NCI-H774 (cell line): ENCODE measurements at regions not wholly inside any gene's neighbourhood (a gene's known extent, or its start where the extent isn't known, plus 50 kb on each side); places are given as distances from the start of the nearest gene placed in this dataset.

Source experiments
- DNase-seq: peaks from one replicate; lab custom pipeline; 2025; lab: John Stamatoyannopoulos, UW

DNA sequence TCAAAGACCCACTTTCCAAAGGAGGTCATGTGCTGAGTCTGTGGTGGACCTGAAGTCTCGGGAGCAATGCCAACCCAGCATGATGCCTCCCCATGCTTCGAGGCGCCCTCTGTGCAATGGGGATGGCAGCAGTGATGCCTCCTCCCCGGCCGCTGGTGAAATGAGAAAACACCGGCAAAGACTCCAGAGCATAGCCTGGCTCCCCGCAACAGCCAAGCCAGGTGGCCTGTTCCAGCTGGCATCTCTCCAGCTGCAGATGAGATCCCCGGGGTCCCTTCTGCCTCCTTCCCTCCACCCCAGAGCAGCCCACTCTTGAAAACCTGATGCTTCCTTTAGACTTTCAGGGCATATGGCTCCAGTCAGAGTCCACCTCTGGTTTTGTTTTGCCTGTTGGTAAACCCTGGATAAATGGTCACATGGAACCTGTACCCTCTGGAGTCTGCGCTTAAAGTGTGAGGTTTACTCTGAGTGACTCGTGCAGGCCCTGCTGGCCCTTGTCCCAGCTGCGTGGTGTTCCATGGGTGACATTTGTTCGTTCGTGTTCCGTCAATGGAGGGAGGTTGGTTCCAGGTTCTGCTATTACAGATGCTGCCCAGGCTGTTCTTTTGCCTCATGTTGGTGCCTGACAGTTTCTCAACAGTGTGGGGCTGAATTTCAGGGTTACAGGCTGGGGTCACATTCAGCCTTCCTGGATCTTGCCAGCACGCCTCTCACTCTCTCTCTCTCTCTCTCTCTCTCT, 181.8 kb upstream of the CIBAR2 start:
- DNase-seq: no peak

DNA sequence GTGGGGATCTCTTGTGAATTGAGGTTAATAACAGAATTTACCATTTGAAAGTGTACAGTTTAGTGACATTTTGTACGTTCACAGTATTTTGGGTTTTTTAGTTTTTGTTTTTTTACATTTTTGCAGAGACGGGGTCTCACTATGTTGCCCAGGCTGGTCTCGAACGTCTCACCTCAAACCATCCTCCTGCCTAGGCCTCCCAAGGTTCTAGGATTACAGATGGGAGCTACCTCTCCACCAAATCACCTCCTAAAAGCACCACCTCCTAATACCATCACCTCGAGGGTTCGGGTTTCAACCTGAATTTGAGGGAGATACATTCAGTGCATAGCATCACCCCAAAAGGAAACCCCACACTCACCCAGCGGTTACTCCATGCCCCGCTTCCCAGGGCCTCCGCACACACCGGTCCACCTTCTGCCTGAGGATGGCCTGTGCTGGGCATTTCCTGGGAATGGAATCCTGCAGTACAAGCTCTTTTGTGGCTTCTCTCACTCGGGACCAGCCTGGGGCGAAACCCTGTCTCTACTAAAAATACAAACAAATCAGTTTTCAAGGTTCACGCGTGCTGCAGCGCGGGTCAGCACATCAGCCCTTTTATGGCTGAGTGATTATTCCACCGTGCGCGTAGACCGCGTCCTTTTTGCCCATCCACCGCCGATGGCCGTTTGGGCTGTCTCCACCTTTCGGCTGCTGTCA, 182.7 kb upstream of the CIBAR2 start:
- no peak for DNase-seq

DNA sequence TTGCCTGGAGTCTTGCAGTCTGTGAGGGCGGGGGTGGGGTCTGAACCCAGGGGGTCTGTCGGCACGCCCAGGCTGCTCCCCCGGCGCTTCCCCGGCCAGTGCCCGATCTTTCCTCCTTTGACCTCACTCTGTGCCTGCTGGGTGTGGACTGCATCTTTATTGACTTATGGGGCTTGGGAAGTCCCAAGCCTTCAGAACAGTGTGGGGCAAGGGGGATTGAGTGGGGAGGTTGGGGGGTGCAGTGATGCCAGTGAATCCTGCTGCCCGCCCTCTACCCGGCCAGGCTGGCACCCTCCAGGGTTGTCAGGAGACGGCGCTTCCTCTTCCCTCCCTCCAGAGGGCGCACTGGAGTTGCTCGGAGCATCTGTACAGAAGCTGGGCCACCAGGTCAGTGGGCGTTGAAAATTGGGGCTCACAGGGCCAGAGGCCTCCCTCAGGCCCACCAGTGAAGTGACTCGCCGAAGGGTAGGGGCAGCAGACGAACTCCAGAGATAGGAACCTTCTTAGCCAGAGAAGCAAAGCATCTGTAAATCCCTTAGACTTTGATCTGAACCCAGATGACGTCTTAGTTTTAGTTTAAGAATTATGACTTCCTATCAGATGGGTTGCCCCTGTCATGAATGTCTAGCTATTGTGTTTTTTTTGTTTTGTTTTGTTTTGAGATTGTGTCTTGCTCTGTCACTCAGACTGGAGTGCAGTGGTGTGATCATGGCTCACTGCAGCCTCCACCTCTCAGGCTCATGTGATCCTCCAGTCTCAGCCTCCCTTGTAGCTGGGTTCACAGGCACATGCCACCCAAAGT, 184.8 kb upstream of the CIBAR2 start:
- no peak for DNase-seq

DNA sequence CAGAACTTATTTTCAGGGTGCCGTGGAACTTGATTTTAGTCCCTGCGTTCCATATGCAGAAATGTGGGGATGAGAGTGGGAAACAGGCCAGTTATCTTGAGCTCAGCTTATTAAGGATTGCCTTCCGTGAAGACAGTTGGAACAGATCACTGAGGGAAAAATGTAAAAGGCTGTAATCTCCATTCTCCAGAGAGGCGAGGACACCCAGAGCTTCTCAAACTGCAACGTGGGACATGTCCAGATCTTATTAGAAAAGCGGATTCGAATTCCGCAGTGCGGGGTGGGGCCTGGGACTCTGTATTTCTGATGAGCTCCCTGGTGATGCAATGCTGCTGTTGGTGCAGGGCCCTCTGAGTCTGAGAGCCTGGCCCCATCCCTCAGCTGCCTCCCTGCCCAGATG, 185.6 kb upstream of the CIBAR2 start:
- no peak for DNase-seq

DNA sequence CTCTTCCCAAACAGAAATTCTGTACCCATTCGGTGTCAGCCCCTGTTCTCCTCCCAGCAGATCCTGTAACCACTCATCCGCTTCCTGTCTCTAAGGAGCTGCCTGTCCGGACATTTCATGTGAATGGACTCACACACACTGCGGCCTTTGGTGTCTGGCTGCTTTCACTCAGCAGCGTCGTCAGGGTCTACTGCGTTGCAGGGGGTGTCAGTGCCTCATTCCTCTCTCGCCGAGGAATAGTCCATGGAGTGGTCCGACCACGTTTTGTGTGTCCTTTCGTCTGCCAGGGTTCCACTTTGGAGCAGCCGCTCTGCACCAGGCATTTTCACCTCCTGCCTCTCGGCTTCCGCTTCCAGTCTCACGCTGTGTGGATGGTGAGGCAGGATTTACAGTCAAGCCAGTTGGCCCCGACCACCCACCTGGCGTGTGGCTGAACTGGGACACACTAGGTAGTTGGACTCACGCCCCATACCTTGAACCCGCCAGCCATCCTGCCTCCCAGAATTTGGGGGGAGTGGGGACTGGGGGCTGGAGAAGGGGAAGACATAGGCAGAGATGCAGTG, 188.2 kb upstream of the CIBAR2 start:
- no peak for DNase-seq

DNA sequence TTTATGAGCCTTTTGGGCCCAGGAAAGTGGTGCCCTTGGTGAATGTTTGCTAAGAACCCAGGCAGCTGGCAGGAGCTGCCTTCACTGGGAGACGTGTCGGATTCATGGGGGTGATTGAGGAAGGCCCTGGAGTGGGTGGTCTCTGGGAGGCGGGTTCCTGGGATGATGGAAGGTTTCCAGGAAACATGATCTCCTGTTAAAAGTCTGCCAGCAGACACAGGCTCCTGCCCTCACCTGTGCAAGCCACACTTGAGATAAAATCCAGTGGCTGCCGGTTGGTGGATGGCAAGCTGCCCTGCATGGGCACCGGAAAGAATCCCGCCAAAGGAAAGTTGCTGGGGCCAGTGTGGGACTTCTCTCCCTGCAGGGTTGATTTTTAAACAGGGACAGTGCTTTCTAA, 189.0 kb upstream of the CIBAR2 start:
- no peak for DNase-seq

DNA sequence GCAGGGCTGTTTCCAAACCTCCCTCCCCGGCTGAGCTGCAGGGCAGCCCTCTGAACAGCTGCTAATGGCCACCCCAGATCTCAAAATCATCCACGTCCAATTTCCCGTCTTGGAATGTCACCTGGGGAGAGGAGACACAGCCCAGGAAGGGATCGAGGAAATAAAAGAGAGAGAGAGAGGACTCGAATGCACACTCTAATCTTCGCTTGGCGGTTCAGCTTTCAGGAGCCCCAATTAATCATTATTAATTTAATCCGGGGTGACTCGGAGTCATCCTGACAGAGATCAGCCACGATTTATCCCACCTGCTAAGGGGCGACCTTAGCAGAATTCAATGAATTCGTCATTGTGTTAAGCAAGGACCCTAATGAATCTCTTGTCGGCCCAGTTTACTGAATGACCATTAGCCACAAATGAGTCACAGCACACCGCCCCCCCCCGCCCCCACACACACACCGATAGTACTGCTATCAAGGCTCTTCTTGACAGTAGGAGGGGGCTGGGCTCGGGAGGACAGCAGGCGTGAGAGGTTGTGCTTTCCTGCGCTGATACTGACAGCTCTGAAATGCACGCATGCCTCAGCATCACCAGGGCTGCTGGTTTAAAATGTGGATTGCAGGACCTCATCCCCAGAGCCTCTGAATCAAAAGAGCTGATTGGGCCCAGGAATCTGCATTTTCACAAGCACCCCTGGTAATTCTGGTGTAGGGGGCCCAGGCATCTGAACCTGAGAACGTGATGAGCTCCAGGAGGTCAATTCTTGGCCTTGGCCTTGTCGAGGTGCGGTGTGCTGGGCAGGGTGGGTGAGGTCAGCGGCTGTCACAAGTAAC, 190.0 kb upstream of the CIBAR2 start:
- no peak for DNase-seq

DNA sequence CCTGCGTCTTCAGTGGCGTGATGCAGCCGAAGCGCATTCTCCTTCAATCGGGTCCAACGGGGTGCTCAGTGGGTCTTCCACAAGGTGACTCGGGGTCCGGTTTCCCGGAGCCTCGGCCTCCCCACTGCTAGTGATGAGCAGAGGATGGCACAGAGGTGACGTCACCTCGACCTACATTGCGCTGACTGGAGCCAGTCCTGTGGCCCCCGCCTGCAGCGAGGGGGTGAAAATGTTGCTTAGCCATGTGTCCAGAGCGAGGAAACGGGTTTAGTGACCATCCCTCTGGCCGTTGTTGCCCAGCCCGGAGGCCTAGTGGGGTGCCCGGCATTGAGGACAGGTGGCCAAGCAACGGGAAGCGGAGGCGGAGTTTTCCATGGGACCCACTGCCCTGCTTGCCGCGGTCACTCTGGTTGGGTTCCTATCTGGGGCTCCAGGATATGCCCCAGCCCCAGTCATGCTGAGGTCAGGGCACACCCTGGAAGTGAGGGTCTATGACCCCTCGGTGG, 190.6 kb upstream of the CIBAR2 start:
- DNase-seq: no peak

DNA sequence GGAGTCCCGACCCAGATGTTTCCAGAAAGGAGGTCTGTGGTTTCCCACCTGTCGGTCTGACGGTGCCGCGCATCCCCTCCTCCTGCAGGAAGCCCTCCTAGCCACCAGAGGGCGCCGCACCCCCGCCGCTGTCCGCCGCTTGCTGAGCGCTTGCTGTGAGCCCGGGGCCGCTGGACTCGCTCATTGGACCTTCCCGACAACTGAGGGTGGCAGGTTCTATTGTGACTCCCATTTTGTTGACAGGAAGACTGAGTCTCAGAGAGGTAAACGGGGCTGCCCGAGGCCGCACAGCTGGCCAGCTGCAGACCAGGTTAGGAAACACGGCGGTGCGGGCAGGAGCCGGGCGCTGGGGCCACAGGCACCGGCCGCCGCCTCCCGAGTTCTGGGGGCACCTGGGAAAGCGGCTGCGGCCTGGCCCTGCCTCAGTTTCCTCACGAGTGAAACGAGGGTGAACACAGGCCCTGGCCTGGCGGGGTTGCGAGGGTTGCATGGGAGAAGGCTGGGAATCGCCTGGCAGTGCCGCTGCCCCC, 191.1 kb upstream of the CIBAR2 start:
- peak; percentile 30 for DNase-seq

DNA sequence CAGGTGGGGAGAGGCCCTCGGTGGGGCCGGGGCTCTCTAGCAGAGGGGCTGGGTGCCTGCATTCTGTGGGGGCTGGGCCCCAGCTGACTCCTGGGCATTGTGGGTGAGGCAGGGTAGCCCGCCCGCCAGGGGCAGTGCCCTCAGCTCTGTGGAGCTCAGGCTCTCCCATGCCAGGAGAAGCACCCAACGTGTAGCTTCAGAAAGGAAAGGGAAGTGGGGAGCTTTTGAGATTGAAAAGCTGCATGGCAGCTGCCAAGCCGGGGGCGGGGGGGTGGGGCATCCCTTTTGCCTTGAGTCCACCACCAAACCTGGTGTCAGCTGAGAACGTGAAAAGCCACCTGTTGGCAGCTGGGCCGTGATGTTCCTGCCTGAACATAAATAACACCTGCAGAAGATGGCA, 192.1 kb upstream of the CIBAR2 start:
- DNase-seq: no peak

DNA sequence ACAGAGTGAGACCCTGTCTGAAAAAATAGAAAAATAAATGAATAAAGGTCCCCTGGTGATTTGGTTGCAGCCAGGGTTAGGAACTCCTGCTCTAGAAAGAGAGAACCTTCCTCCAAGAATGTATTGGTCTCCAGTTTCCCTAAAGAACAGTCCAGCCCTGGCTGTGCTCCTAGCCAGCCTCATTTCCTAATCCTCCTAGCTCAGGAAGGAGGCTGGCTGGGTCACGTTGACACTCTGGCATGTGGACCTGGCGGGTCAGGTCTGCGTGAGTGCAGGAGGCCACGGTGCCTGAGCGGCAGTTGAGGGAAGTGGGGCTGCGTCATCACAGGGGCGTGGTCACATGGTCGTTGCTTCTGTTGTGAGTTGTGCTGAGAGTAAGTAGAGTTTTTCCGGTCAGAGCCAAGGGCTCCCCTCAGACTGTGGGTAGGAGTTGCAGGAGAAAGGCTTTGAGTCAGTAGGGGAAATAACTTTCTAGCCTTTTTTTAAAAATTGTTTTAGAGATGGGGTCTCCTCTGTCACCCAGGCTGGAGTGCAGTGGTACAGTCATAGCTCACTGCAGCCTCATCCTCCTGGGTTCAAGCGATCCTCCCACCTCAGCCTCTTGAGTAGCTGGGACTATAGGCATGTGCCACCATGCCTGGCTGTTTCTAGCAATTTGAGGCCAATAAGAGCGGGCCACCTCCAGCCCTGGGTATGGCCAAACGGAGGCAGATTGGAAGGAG, 194.0 kb upstream of the CIBAR2 start:
- DNase-seq: no peak

DNA sequence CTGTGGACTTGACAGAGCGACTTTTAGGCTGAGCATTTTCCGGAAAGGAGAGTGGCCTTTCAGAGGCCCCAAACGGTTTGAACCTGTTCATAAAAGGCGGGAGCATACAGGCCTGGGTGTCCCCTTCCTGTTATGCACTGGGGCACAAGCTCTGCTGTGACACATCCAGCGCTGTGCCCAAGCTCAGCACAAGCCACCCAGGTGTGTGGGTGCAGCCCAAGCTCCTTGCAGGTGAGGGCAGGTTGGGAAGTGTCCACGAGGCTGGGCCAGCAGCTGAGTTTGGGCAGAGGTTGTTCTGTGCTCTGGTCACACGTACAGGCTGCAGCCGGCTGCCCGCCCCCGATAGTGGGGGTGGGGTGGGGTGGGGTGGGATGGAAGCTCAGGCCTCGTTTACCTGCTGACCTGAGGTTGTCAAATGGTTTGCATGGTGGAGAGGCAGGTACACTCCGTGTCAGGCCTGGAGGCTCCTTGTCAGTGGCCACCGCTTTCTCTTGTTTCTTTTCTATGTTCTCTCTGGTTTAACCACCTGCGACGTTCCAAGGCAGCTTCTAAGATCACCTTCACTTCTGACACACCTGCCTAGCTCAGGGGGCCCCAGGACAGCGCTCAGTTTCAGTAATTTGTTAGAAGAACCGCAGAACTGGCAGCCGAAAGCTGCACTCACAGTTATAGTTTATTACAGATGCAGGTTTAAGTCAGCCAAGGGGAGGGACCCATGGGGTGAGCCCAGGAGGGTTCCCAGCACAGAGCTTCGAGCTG, 194.7 kb upstream of the CIBAR2 start:
- no peak for DNase-seq

DNA sequence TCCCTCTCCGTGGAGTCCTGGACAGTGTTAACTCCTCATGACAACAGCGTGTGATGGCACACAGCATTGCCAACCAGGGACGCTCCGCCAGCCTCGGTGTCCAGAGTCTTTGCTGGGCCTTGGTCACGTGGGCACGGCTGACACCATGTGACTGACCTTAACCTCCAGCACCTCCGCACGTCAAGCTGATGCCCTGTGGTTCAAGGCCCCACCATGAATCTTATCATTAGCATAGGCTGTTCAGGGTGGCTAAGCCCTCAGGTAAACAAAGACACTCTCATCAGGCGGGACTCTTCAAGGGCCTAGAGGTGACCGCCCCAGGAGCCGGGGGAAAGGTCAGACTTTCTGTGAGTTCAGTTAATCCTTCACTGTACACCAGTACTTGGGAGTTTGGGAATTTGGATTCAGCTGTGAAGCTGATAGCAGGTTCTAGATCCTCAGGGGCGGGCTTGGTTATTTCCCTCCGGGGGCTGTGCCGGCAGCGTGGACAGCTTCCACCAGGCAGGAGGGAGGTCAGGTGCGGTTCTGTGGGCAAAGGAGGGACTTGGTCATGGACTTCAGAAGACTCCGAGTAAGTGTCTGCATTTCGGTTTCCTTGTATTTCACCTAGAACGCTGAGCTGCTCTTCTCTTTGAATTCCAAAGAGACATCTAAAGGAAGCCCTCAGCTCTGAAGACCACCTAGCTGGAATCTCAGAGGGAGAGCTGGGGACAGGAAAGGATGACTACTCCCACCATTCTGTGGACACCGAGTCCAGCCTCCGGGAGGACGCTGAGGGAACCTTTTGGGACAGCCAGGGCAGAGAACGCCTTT, 195.5 kb upstream of the CIBAR2 start:
- no peak for DNase-seq

DNA sequence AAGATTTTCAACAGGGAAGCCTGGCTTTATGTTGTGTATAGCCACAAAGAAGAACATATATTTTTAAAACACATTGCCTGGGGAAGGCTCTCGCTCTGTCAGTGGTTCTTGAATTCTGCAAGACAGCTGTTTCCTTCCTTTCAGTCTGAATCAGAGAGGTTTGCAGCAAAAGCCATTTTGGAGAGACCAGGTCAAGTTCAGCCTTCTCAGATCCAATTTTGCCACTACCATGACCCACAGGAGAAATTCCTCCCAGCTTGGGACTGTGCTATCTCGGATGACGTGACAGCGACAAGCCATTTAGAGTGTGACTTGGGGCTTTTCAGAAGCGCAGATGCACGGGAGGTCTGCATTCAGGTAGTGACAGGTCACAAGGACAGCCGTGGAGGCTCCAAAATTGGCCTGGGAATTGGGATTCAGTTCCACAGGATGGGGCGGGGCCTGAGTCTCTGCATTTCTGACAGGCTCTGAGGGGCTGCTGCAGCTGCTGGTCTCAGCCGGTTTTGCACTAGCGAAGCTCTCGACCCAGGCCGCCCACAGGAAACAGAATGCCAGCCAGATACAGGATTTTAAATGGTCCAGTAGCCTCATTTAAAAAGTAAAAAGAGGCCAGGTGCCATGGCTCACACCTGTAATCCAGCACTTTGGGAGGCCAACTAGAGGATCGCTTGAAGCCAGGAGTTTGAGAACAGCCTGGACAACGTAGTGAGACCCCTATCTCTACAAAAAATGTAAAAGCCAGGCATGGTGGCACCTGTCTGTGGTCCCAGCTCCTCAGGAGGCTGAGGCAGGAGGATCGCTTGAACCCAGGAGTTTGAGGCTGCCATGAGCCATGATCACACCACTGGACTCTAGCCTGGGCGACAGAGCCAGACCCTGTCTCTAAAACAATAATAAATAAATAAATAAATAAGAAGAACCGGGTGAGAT, 196.6 kb upstream of the CIBAR2 start:
- no peak for DNase-seq

DNA sequence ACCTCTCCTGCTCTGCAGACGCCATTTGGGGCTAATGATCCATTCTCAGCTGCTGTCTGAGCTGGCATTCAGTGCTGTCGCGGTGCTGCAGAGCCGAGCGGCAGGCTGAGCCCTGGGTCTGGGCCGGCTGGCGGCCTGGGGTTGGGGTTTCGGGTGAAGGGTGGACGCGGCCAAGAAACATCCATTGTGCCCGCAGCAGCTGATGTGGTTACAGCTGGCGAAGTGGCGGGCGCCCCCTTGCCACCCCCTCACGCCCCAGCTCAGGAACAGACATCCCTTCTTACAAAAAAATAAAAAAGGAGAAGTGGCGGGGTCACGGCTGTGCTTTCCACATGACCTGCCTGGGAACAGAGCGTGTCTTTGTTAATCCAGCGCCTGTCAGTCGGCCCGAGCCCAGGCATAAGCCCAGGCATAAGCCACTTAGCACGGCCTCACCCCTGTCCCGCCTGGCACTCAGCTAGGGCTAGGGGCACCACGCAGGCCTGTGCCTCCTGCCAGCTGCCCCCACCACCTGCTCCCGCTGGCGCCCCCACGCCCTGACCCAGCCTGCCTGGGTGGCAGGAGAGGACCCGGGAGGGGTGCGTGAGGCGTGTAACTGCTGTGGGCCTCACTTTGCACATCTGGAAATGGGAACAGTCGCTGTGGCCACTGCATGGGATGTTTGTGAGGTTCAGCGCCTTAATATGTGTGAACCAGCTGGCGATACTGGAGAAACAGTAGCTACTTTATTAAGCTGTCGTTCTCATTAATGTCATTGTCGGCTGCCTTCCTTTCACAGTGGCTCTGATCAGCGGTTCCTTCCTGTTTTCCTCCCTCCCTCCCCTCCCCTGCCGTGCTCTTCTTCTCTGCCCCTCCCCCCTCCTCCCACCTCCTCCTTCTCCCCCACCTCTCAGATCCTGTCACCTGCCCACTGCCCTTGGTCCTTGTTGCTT, 197.7 kb upstream of the CIBAR2 start:
- no peak for DNase-seq

DNA sequence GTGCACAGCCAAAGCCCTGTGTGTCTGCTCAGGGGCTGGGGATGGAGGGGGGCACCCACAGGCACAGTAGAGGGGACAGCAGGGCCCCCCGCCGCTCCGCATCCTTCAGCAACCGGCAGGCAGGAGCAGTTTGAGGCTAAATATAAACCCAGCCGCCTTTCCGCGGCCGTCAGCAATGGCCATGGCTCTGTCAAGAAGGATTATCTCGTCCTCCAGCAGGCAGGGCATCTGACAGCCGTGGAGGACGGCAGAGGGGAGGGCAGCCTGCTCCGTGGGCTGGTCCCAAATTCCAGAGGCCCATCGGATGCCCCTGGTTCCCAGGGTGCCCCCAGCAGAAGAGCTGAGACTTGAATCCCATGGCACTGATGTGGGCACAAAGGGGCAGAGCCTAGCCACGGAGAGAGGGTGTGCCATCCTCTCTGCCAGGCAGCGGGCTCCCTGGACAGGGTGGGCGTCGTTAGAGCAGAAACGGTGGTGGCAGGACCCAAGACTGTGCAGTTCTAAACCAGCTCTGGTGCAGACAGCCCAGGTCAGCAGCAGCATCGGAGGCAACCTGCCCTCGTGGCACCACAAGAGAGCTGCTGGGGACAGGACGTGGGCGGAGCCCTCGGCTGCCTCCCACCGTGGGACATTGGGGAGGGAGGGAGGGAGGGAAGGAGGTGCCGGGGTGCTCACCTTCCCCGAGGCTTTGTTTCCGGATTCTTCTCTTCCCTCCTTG, 198.8 kb upstream of the CIBAR2 start:
- DNase-seq: no peak
